GM23338 (cell line): ENCODE measurements at regions not wholly inside any gene's neighbourhood (a gene's known extent, or its start where the extent isn't known, plus 50 kb on each side); places are given as distances from the start of the nearest gene placed in this dataset.

Experiments used
- ATAC-seq: fragments of 200-7000 bp; cut with Tn5 transposase; 3 replicates; pipeline ENCODE4 v1.9.1; 2020
- DNase-seq: peaks from one replicate; pipeline ENCODE4 v3.0.0-alpha.2; 2015; ENCODE audit warnings: low spot score
- H2AFZ ChIP-seq: fragments of 200-600 bp; sonication (generic); 2 replicates; pipeline ENCODE4 v1.8.0; 2016; ENCODE audit warnings: antibody characterized with exemption, mild to moderate bottlenecking, moderate library complexity
- H3F3A ChIP-seq: fragments of 200-600 bp; sonication (generic); replicated peaks from 2 replicates; pipeline ENCODE4 v1.8.0; 2017; ENCODE audit warnings: antibody characterized with exemption, mixed run types, low read depth
- H3K27ac ChIP-seq: fragments of 200-600 bp; sonication (generic); 2 replicates; pipeline ENCODE4 v1.6.1; 2016; ENCODE audit warnings: low read depth
- H3K27me3 ChIP-seq: fragments of 200-600 bp; sonication (generic); 2 replicates; pipeline ENCODE4 v1.8.0; 2016; ENCODE audit warnings: mild to moderate bottlenecking, mixed run types, moderate library complexity; ENCODE audit not compliant: insufficient read depth
- H3K36me3 ChIP-seq: fragments of 200-600 bp; sonication (generic); 2 replicates; pipeline ENCODE4 v1.8.0; 2016; ENCODE audit warnings: mild to moderate bottlenecking; ENCODE audit not compliant: insufficient read depth
- H3K4me1 ChIP-seq: fragments of 200-600 bp; sonication (generic); 2 replicates; pipeline ENCODE4 v1.8.0; 2016; ENCODE audit warnings: mild to moderate bottlenecking, moderate library complexity; ENCODE audit not compliant: insufficient read depth
- H3K4me2 ChIP-seq: fragments of 200-600 bp; sonication (generic); 2 replicates; pipeline ENCODE4 v1.7.1; 2017; ENCODE audit warnings: mixed run types
- H3K4me3 ChIP-seq: fragments of 200-600 bp; sonication (generic); 2 replicates; pipeline ENCODE4 v1.6.1; 2016; ENCODE audit warnings: mixed run types
- H3K79me2 ChIP-seq: fragments of 200-600 bp; sonication (generic); replicated peaks from 2 replicates; pipeline ENCODE4 v1.8.0; 2017; ENCODE audit warnings: mild to moderate bottlenecking; ENCODE audit not compliant: insufficient read depth
- H3K9me2 ChIP-seq: fragments of 200-600 bp; sonication (generic); 2 replicates; pipeline ENCODE4 v1.8.0; 2017; ENCODE audit not compliant: insufficient read depth
- H4K20me1 ChIP-seq: fragments of 200-600 bp; sonication (generic); replicated peaks from 2 replicates; pipeline ENCODE4 v1.8.0; 2017; ENCODE audit warnings: mild to moderate bottlenecking; ENCODE audit not compliant: insufficient read depth
- H3K27ac Mint-ChIP-seq: 2 replicates; pipeline ENCODE4 v1.8.0; 2020; ENCODE audit warnings: inconsistent platforms, mild to moderate bottlenecking, moderate library complexity, mixed read lengths
- H3K27me3 Mint-ChIP-seq: 3 replicates; pipeline ENCODE4 v1.8.0; 2022; ENCODE audit warnings: low read depth, mild to moderate bottlenecking, moderate library complexity, mixed read lengths, inconsistent platforms; ENCODE audit not compliant: insufficient read depth, poor library complexity
- H3K36me3 Mint-ChIP-seq: 3 replicates; pipeline ENCODE4 v1.8.0; 2021; ENCODE audit warnings: low read depth, mild to moderate bottlenecking, inconsistent platforms, moderate library complexity, mixed read lengths
- H3K4me1 Mint-ChIP-seq: 3 replicates; pipeline ENCODE4 v1.8.0; 2020; ENCODE audit warnings: mild to moderate bottlenecking, inconsistent platforms, mixed read lengths
- H3K4me3 Mint-ChIP-seq: 3 replicates; pipeline ENCODE4 v1.8.0; 2021; ENCODE audit warnings: moderate library complexity, mild to moderate bottlenecking, inconsistent platforms, mixed read lengths
- H3K9me3 Mint-ChIP-seq: 3 replicates; pipeline ENCODE4 v1.8.0; 2020; ENCODE audit warnings: moderate library complexity, mild to moderate bottlenecking, inconsistent platforms, mixed read lengths
- CREB1 ChIP-seq: fragments of 250-450 bp; sonication (Bioruptor Pico); IDR thresholded peaks from 2 replicates; pipeline ENCODE4 v1.5.0; 2020; ENCODE audit warnings: low read depth, mild to moderate bottlenecking, moderate library complexity
- ETS1 ChIP-seq: IDR thresholded peaks from 2 replicates; pipeline ENCODE4 v1.6.1; 2016; ENCODE audit warnings: antibody characterized with exemption
- EZH2 ChIP-seq: fragments of 200-600 bp; sonication (generic); IDR thresholded peaks from one replicate; pipeline ENCODE4 v1.8.0; 2017; ENCODE audit warnings: antibody characterized with exemption, mild to moderate bottlenecking, low read depth; ENCODE audit not compliant: unreplicated experiment
- EZH2phosphoT487 ChIP-seq: fragments of 200-600 bp; sonication (generic); IDR thresholded peaks from one replicate; pipeline ENCODE4 v1.8.1; 2018; ENCODE audit warnings: antibody characterized with exemption; ENCODE audit not compliant: unreplicated experiment
- NANOG ChIP-seq: IDR thresholded peaks from 2 replicates; pipeline ENCODE4 v1.6.1; 2016; ENCODE audit warnings: antibody characterized with exemption, borderline replicate concordance
- POLR2AphosphoS5 ChIP-seq: IDR thresholded peaks from 2 replicates; pipeline ENCODE4 v1.6.1; 2016; ENCODE audit warnings: antibody characterized with exemption, low read depth
- REST ChIP-seq: IDR thresholded peaks from one replicate; pipeline ENCODE4 v1.6.1; 2018; ENCODE audit warnings: antibody characterized with exemption; ENCODE audit not compliant: unreplicated experiment
- STAT1 ChIP-seq: IDR thresholded peaks from one replicate; pipeline ENCODE4 v1.6.1; 2016; ENCODE audit warnings: antibody characterized with exemption; ENCODE audit not compliant: unreplicated experiment
- ZNF331 ChIP-seq: fragments of 250-450 bp; sonication (Bioruptor Pico); IDR thresholded peaks from 2 replicates; pipeline ENCODE4 v1.5.0; 2020; ENCODE audit warnings: low read depth, mild to moderate bottlenecking, moderate library complexity
- TF ChIP-seq, protein P1 (sequence below): fragments of 250-450 bp; sonication (Bioruptor Pico); IDR thresholded peaks from 2 replicates; pipeline ENCODE4 v1.5.0; 2020; ENCODE audit warnings: mild to moderate bottlenecking, moderate library complexity

DNA sequence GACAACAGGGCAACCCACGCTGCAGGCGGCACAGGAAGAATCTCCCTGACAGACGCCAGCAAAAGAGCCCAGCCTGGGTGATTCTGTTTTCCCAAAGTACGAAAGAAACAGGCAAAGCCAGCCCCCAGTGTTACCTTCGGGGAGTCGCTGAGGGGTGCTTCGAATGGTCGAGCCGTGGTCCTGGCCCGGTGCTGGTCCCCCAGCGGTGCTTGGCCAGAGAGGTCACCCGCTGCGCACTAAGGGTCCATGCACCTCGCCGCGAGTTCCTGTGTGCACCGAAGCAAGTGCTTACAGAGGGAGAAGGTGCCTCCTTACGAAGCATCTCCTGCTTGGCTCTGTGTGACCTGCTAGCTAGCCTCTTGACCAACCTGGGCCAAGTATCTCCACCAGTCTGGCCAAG lies 77.1 kb downstream of the HMX1 start (continued):
- TF ChIP-seq EZH2phosphoT487 (no peak), STAT1 (no peak), POLR2AphosphoS5 (no peak), REST (no peak), ZNF331 (no peak), CREB1 (CRISPR knock-in tag) (no peak), EZH2 (no peak)

DNA sequence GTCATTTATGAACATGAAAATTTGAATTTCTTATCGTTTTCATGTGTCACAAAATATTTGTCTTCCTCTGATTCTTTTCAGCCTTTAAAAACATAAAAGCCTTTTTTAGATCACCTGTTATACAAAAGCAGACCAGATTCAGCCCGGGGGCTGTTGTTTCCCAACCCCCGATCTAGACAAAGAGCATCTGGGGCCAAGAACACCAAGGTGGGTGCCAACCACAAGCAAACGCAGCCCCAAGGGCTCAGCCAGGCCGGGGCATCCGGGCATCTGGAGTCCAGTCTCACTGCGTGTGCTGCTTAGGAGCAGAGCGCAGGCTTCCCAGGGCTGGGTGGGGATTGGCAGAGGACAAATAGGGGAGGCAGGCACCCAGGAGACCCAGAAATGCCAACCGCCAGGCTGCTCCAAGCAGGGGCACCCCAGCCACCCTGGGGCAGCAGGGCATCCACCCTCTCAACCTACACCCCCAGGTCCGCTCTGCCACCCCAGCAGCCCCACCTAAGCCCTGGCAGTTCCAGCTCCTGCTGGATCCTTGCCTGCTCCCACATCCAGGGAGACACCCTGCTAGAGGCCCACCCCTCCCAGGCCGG lies 78.0 kb downstream of the HMX1 start:
- Mint-ChIP-seq H3K27ac (no peak overlapping the region), H3K27me3 (peaks cover 3% of the 10 kb centered on the region), H3K4me1 (no peaks in the 10 kb centered on the region), H3K9me3 (no peaks in the 10 kb centered on the region), H3K4me3 (no peak overlapping the region), H3K36me3 (no peaks in the 10 kb centered on the region)
- no peak overlapping the region for H2AFZ ChIP-seq
- ATAC-seq (no peak), DNase-seq (no peak)
- no peaks in the 10 kb centered on the region for H3K79me2 ChIP-seq
- H3F3A ChIP-seq: no peaks in the 10 kb centered on the region
- no peaks in the 10 kb centered on the region for H4K20me1 ChIP-seq
- TF ChIP-seq POLR2AphosphoS5: no peak
- H3K36me3 ChIP-seq: no peaks in the 10 kb centered on the region
- no peak overlapping the region for H3K27ac ChIP-seq
- no peaks in the 10 kb centered on the region for H3K9me2 ChIP-seq
- H3K4me1 ChIP-seq: no peaks in the 10 kb centered on the region
- no peak overlapping the region for H3K4me2 ChIP-seq
- H3K27me3 ChIP-seq: no peaks in the 10 kb centered on the region
- H3K4me3 ChIP-seq: no peak overlapping the region

DNA sequence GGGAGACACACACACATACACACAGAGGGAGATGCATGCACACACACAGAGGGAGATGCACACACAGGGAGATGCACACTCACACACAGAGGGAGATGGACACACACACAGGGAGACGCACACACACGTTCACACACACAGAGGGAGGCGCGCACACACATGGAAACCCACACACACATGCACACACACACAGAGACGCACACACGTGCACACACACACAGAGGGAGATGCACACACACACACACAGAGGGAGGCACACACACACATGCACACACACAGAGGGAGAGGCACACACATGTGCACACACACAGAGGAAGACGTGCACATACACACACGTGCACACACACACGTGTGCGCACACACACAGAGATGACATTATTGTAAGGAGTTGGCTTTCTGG lies 79.1 kb downstream of the HMX1 start:
- Histone ChIP-seq H3K4me1 (no peaks in the 10 kb centered on the region), H3F3A (no peaks in the 10 kb centered on the region)
- H3K4me3 Mint-ChIP-seq: no peak overlapping the region
- TF ChIP-seq NANOG: no peak
- TF ChIP-seq STAT1: no peak
- TF ChIP-seq ETS1: no peak
- no peak for TF ChIP-seq EZH2phosphoT487
- no peak for TF ChIP-seq POLR2AphosphoS5
- TF ChIP-seq, protein P1, sequence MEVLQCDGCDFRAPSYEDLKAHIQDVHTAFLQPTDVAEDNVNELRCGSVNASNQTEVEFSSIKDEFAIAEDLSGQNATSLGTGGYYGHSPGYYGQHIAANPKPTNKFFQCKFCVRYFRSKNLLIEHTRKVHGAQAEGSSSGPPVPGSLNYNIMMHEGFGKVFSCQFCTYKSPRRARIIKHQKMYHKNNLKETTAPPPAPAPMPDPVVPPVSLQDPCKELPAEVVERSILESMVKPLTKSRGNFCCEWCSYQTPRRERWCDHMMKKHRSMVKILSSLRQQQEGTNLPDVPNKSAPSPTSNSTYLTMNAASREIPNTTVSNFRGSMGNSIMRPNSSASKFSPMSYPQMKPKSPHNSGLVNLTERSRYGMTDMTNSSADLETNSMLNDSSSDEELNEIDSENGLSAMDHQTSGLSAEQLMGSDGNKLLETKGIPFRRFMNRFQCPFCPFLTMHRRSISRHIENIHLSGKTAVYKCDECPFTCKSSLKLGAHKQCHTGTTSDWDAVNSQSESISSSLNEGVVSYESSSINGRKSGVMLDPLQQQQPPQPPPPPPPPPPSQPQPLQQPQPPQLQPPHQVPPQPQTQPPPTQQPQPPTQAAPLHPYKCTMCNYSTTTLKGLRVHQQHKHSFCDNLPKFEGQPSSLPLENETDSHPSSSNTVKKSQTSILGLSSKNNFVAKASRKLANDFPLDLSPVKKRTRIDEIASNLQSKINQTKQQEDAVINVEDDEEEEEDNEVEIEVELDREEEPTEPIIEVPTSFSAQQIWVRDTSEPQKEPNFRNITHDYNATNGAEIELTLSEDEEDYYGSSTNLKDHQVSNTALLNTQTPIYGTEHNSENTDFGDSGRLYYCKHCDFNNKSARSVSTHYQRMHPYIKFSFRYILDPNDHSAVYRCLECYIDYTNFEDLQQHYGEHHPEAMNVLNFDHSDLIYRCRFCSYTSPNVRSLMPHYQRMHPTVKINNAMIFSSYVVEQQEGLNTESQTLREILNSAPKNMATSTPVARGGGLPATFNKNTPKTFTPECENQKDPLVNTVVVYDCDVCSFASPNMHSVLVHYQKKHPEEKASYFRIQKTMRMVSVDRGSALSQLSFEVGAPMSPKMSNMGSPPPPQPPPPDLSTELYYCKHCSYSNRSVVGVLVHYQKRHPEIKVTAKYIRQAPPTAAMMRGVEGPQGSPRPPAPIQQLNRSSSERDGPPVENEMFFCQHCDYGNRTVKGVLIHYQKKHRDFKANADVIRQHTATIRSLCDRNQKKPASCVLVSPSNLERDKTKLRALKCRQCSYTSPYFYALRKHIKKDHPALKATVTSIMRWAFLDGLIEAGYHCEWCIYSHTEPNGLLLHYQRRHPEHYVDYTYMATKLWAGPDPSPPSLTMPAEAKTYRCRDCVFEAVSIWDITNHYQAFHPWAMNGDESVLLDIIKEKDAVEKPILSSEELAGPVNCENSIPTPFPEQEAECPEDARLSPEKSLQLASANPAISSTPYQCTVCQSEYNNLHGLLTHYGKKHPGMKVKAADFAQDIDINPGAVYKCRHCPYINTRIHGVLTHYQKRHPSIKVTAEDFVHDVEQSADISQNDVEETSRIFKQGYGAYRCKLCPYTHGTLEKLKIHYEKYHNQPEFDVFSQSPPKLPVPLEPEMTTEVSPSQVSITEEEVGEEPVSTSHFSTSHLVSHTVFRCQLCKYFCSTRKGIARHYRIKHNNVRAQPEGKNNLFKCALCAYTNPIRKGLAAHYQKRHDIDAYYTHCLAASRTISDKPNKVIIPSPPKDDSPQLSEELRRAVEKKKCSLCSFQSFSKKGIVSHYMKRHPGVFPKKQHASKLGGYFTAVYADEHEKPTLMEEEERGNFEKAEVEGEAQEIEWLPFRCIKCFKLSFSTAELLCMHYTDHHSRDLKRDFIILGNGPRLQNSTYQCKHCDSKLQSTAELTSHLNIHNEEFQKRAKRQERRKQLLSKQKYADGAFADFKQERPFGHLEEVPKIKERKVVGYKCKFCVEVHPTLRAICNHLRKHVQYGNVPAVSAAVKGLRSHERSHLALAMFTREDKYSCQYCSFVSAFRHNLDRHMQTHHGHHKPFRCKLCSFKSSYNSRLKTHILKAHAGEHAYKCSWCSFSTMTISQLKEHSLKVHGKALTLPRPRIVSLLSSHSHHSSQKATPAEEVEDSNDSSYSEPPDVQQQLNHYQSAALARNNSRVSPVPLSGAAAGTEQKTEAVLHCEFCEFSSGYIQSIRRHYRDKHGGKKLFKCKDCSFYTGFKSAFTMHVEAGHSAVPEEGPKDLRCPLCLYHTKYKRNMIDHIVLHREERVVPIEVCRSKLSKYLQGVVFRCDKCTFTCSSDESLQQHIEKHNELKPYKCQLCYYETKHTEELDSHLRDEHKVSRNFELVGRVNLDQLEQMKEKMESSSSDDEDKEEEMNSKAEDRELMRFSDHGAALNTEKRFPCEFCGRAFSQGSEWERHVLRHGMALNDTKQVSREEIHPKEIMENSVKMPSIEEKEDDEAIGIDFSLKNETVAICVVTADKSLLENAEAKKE (CRISPR knock-in tag): no peak
- TF ChIP-seq EZH2: no peak

More for the DNA sequence above, 79.1 kb downstream of the HMX1 start:
- no peaks in the 10 kb centered on the region for H3K9me3 Mint-ChIP-seq
- no peak overlapping the region for H3K4me2 ChIP-seq
- H3K27me3 Mint-ChIP-seq: peaks cover 8% of the 10 kb centered on the region
- no peaks in the 10 kb centered on the region for H3K36me3 Mint-ChIP-seq
- no peaks in the 10 kb centered on the region for H3K36me3 ChIP-seq
- H4K20me1 ChIP-seq: no peaks in the 10 kb centered on the region
- H3K27ac Mint-ChIP-seq: no peak overlapping the region
- H3K27me3 ChIP-seq: no peaks in the 10 kb centered on the region
- H3K4me1 Mint-ChIP-seq: no peaks in the 10 kb centered on the region
- no peaks in the 10 kb centered on the region for H3K79me2 ChIP-seq
- no peak overlapping the region for H2AFZ ChIP-seq
- ATAC-seq: no peak
- no peak for DNase-seq
- H3K4me3 ChIP-seq: no peak overlapping the region
- H3K27ac ChIP-seq: no peak overlapping the region
- H3K9me2 ChIP-seq: no peaks in the 10 kb centered on the region
